Endothelial cell of umbilical vein (primary cell): ENCODE measurements at regions not wholly inside any gene's neighbourhood (a gene's known extent, or its start where the extent isn't known, plus 50 kb on each side); places are given as distances from the start of the nearest gene placed in this dataset.

Experiments used
- BruUV-seq: library from RNA; stranded (reverse); fragments of 400-500 nt; replicated peaks from 2 replicates; lab custom pipeline; 2021; lab: Mats Ljungman, UMichigan
- CTCF ChIA-PET: fragments of 300-600, 350-600 bp; sonication (Branson Sonifier 250); formaldehyde crosslinking; loops from one replicate; lab custom pipeline; 2021; ENCODE audit warnings: antibody characterized with exemption, inconsistent platforms; lab: Charles Lee
- POLR2A ChIA-PET: fragments of 300-600, 350-600 bp; sonication (Branson Sonifier 250); formaldehyde crosslinking; loops from one replicate; lab custom pipeline; 2021; ENCODE audit warnings: antibody characterized with exemption, inconsistent platforms; lab: Charles Lee
- DNase-seq: peaks from one replicate; pipeline ENCODE4 v3.0.0-alpha.2; 2011; ENCODE audit warnings: low read depth, low spot score
- FAIRE-seq: peaks from 2 replicates; lab custom pipeline; 2011; peaks lifted over from hg19 to GRCh38; lab: Jason Lieb, UNC
- H2AFZ ChIP-seq: 2 replicates; pipeline ENCODE4 v1.6.0; 2012; ENCODE audit warnings: low read depth, low read length, control low read depth, inconsistent platforms
- H3K27ac ChIP-seq: 2 replicates; pipeline ENCODE4 v1.5.1; 2011; ENCODE audit warnings: low read depth, mild to moderate bottlenecking, control low read depth, low read length, moderate library complexity; ENCODE audit not compliant: insufficient read depth
- H3K27me3 ChIP-seq, 2 experiments: 2 replicates each; pipeline versions ENCODE4 v1.6.0 to v1.6.1; 2011; ENCODE audit warnings: low read length in 2 of 2, mixed read lengths in 1 of 2; ENCODE audit not compliant: control insufficient read depth in 2 of 2, insufficient read depth in 2 of 2
- H3K36me3 ChIP-seq, 2 experiments: 2 replicates in 1 of 2; 3 replicates in 1 of 2; pipeline ENCODE4 v1.5.1; 2011; ENCODE audit warnings: low read length in 2 of 2, mild to moderate bottlenecking in 1 of 2, moderate library complexity in 1 of 2; ENCODE audit not compliant: control insufficient read depth in 2 of 2, insufficient read depth in 2 of 2; ENCODE audit errors: extremely low read depth in 1 of 2
- H3K4me1 ChIP-seq: 3 replicates; pipeline ENCODE4 v1.5.1; 2011; ENCODE audit warnings: mild to moderate bottlenecking, low read length; ENCODE audit not compliant: control insufficient read depth, insufficient read depth; ENCODE audit errors: extremely low read depth
- H3K4me2 ChIP-seq: 2 replicates; pipeline ENCODE4 v1.6.1; 2011; ENCODE audit warnings: low read length, control low read depth, mixed read lengths; ENCODE audit not compliant: insufficient read depth
- H3K4me3 ChIP-seq, 3 experiments: fragments of 200-600 bp in 1 of 3; sonication (generic), shearing (Covaris generic) in 1 of 3; replicated peaks in 1 of 3; 2 replicates each; pipeline ENCODE4 v1.5.1; 2011 to 2016; ENCODE audit warnings: control low read depth in 3 of 3, low read length in 3 of 3, mild to moderate bottlenecking in 2 of 3, inconsistent platforms in 1 of 3, low read depth in 1 of 3, moderate library complexity in 1 of 3; ENCODE audit not compliant: insufficient read depth in 1 of 3
- H3K79me2 ChIP-seq: 2 replicates; pipeline ENCODE4 v1.6.0; 2012; ENCODE audit warnings: low read length, inconsistent platforms; ENCODE audit not compliant: control insufficient read depth, insufficient read depth
- H3K9ac ChIP-seq: replicated peaks from 2 replicates; pipeline ENCODE3; 2011; ENCODE audit warnings: low read length, control low read depth; ENCODE audit not compliant: insufficient read depth; ENCODE audit errors: extremely low read depth
- H3K9me1 ChIP-seq: replicated peaks from 3 replicates; pipeline ENCODE4 v1.6.0; 2011; ENCODE audit warnings: mild to moderate bottlenecking, low read length; ENCODE audit not compliant: control insufficient read depth, insufficient read depth; ENCODE audit errors: extremely low read depth
- H3K9me3 ChIP-seq: replicated peaks from 2 replicates; pipeline ENCODE4 v1.5.1; 2012; ENCODE audit warnings: low read length, inconsistent platforms; ENCODE audit not compliant: control insufficient read depth, insufficient read depth
- H4K20me1 ChIP-seq: replicated peaks from 2 replicates; pipeline ENCODE3; 2011; ENCODE audit warnings: mild to moderate bottlenecking, low read length; ENCODE audit not compliant: control insufficient read depth, insufficient read depth; ENCODE audit errors: extremely low read depth
- CTCF ChIP-seq, 2 donors: IDR thresholded peaks; 1 replicate in 1 of 2; 2 replicates in 1 of 2; pipeline ENCODE4 v1.5.1; 2011; ENCODE audit warnings: low read length in 2 of 2, mild to moderate bottlenecking in 2 of 2, moderate library complexity in 2 of 2, control low read depth in 1 of 2, inconsistent platforms in 1 of 2, low read depth in 1 of 2; ENCODE audit not compliant: insufficient read depth in 1 of 2; ENCODE audit errors: extremely low read depth in 1 of 2
- EZH2 ChIP-seq: IDR thresholded peaks from 2 replicates; pipeline ENCODE4 v1.6.1; 2012; ENCODE audit warnings: borderline replicate concordance, low read depth, mild to moderate bottlenecking, moderate library complexity, low read length, inconsistent platforms; ENCODE audit not compliant: severe bottlenecking
- FOS ChIP-seq: IDR thresholded peaks from 2 replicates; pipeline ENCODE4 v1.6.1; 2011; ENCODE audit warnings: mild to moderate bottlenecking, low read length, moderate library complexity, borderline replicate concordance; ENCODE audit not compliant: insufficient read depth
- GATA2 ChIP-seq: IDR thresholded peaks from 2 replicates; pipeline ENCODE4 v1.7.0; 2011; ENCODE audit warnings: low read depth, mild to moderate bottlenecking, moderate library complexity, mixed read lengths, low read length; ENCODE audit not compliant: insufficient read length, insufficient read depth
- JUN ChIP-seq: IDR thresholded peaks from 2 replicates; pipeline ENCODE4 v1.6.1; 2011; ENCODE audit warnings: borderline replicate concordance, low read depth; ENCODE audit not compliant: insufficient read length, insufficient read depth
- MAX ChIP-seq: IDR thresholded peaks from 2 replicates; pipeline ENCODE4 v1.6.1; 2011; ENCODE audit not compliant: insufficient read depth, insufficient read length
- MYC ChIP-seq: IDR thresholded peaks from one replicate; pipeline ENCODE4 v1.6.1; 2011; ENCODE audit warnings: mild to moderate bottlenecking, low read depth, low read length
- POLR2A ChIP-seq: IDR thresholded peaks from 2 replicates; pipeline ENCODE4 v1.6.1; 2012; ENCODE audit warnings: low read depth, mild to moderate bottlenecking, control low read depth, low read length
- POLR2AphosphoS5 ChIP-seq: IDR thresholded peaks from 2 replicates; pipeline ENCODE4 v1.6.1; 2012; ENCODE audit warnings: low read depth, mild to moderate bottlenecking, control low read depth, low read length, moderate library complexity; ENCODE audit not compliant: insufficient read depth
- dilution Hi-C: fragments of 300-500 bp; cut with MboI; formaldehyde crosslinking; loops from one replicate; pipeline ENCODE4 v1.15.0; 2019; ENCODE audit warnings: low sequenced_read_pairs; ENCODE audit not compliant: extremely low pct_ligation_motif_present
- intact Hi-C: fragments of 100-400 bp; cut with micrococcal nuclease; formaldehyde crosslinking; loops from one replicate; pipeline ENCODE4 v1.10.0; 2022

- Histone ChIP-seq H3K4me3 (no peak overlapping the region), H3K4me1 (no peaks in the 10 kb centered on the region), H3K9ac (no peak overlapping the region), H3K4me2 (no peak overlapping the region), H3K27ac (no peak overlapping the region), H4K20me1 (no peaks in the 10 kb centered on the region), H3K9me1 (no peaks in the 10 kb centered on the region), H3K27me3 (no peaks in the 10 kb centered on the region), H2AFZ (no peak overlapping the region), H3K79me2 (no peaks in the 10 kb centered on the region), H3K36me3 (no peaks in the 10 kb centered on the region), H3K9me3 (no peaks in the 10 kb centered on the region)
- TF ChIP-seq CTCF (IDR thresholded peaks at IDR 0.05; ENCODE audit: extremely low read depth in 1 of 2, insufficient read depth in 1 of 2, low read depth in 1 of 2, low read length in 2 of 2) (no peak), MAX (no peak), MYC (no peak), GATA2 (no peak), FOS (no peak), EZH2 (no peak), POLR2AphosphoS5 (no peak), POLR2A (no peak), JUN (no peak)
- DNase-seq = no peak
- FAIRE-seq = no peak
- ChIA-PET CTCF (no interaction called here), POLR2A (no interaction called here)
- BruUV-seq = no TSS peak
- dilution Hi-C loops = no loop called here
- intact Hi-C loops = no loop called here
Measured at GRCh38 chr2:226130192-226130591, 669.4 kb downstream of the IRS1 start.
